Activated T-cell treated with anti-CD3 and anti-CD28 coated beads for 24 hours (primary cell): ENCODE measurements at regions not wholly inside any gene's neighbourhood (a gene's known extent, or its start where the extent isn't known, plus 50 kb on each side); places are given as distances from the start of the nearest gene placed in this dataset.

ENCODE experiments used
- DNase-seq: peaks from one replicate; pipeline ENCODE4 v3.0.0-alpha.2; 2020; ENCODE audit warnings: low read depth

DNA sequence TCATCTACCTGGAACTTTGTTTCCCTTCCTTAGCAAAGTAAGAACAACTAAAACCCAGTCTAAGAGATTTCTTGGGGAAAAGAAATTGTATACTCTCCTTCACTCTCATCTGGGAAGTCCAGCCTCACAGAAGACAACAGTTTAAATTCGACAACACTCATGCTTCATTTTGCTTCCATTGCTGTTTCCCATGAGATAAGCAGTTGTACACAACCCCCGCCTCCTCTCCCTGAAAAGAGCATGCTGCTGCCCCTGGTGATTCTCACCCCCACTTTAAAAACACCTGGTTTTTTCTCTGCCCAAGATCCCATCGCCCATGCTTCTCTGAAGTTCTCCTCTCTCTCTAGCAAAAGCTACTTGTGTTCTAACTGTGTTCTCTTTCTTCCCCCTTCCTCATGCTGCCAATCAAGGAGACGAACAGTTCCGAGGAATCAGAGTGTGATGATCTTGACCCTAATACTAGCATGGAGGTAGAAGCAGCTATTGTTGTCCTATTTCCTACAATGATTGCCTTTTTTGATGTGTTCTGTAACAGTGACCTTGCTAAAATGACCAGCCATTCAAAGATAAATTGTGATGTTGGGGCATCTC is 51.1 kb upstream of the UMPS start:
- no peak for DNase-seq
